ENCODE measurements at regions not wholly inside any gene's neighbourhood (a gene's known extent, or its start where the extent isn't known, plus 50 kb on each side); places are given as distances from the start of the nearest gene placed in this dataset.

DNA sequence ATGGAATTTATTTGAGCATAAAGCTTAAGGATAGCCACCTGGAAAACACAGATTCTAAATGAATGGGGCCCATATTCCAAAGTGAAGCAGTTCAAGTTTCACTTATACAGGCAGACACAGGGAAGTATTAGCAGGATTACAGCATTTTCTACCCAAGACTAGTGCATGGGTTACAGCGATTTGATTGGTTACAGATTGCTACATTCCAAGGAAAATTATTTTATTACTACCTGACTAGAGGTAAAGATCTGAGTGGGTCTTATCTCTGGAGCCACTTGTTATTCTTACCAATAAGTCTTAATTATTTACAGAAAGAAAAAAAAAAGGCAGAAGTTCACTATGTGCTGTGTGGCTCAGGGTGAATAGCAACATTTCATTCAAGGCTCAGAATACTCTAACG, 87.4 kb upstream of the ITGB1 start:
- TF ChIP-seq, protein P1, sequence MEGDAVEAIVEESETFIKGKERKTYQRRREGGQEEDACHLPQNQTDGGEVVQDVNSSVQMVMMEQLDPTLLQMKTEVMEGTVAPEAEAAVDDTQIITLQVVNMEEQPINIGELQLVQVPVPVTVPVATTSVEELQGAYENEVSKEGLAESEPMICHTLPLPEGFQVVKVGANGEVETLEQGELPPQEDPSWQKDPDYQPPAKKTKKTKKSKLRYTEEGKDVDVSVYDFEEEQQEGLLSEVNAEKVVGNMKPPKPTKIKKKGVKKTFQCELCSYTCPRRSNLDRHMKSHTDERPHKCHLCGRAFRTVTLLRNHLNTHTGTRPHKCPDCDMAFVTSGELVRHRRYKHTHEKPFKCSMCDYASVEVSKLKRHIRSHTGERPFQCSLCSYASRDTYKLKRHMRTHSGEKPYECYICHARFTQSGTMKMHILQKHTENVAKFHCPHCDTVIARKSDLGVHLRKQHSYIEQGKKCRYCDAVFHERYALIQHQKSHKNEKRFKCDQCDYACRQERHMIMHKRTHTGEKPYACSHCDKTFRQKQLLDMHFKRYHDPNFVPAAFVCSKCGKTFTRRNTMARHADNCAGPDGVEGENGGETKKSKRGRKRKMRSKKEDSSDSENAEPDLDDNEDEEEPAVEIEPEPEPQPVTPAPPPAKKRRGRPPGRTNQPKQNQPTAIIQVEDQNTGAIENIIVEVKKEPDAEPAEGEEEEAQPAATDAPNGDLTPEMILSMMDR (IDR thresholded peaks at IDR 0.05), result no peak
- TF ChIP-seq POLR2AphosphoS5 (IDR thresholded peaks at IDR 0.05), result no peak
